Peyer's patch (tissue), 4 donors: ENCODE measurements at regions not wholly inside any gene's neighbourhood (a gene's known extent, or its start where the extent isn't known, plus 50 kb on each side); places are given as distances from the start of the nearest gene placed in this dataset.

Experiments
- DNase-seq, 3 donors: peaks; one replicate each; pipeline ENCODE4 v3.0.0-alpha.2; 2017 to 2019
- H3K27ac ChIP-seq, 4 donors: fragments of 200-600 bp; sonication (generic); one replicate each; pipeline ENCODE4 v1.5.1; 2016 to 2019
- H3K27me3 ChIP-seq, 2 donors: fragments of 200-600 bp; sonication (generic); one replicate each; pipeline ENCODE4 v1.5.1; 2019
- H3K36me3 ChIP-seq, 3 donors: fragments of 200-600 bp; sonication (generic); one replicate each; pipeline ENCODE4 v1.5.1; 2016 to 2019
- H3K4me1 ChIP-seq, 4 donors: fragments of 200-600 bp; sonication (generic); one replicate each; pipeline ENCODE4 v1.5.1; 2016 to 2019
- H3K4me3 ChIP-seq, 4 donors: fragments of 200-600 bp; sonication (generic); 1 replicate in 3 of 4; 2 replicates in 1 of 4; pipeline ENCODE4 v1.5.1; 2016 to 2019; ENCODE audit warnings: mild to moderate bottlenecking in 1 of 4
- H3K9me3 ChIP-seq, 4 donors: fragments of 200-600 bp; sonication (generic); one replicate each; pipeline ENCODE4 v1.5.1; 2016 to 2019; ENCODE audit warnings: mild to moderate bottlenecking in 1 of 4
- CTCF ChIP-seq, 6 experiments: fragments of 450-650 bp in 4 of 6; fragments of 200-600 bp in 2 of 6; sonication (generic) in 1 of 6; IDR thresholded peaks; one replicate each; pipeline ENCODE4 v1.5.1; 2017 to 2019; ENCODE audit warnings: antibody characterized with exemption in 6 of 6, mild to moderate bottlenecking in 3 of 6, moderate library complexity in 1 of 6
- POLR2A ChIP-seq, 2 donors: fragments of 450-650 bp; IDR thresholded peaks; one replicate each; pipeline ENCODE4 v1.5.1; 2017; ENCODE audit warnings: antibody characterized with exemption in 2 of 2, mild to moderate bottlenecking in 2 of 2, moderate library complexity in 2 of 2

GRCh38 chr17:12591021-12591735, 74.5 kb upstream of the MYOCD start:
- H3K9me3 ChIP-seq, result no peaks in the 10 kb centered on the region
- TF ChIP-seq POLR2A (IDR thresholded peaks at IDR 0.05) (no peak), CTCF (IDR thresholded peaks at IDR 0.05) (no peak)
- H3K36me3 ChIP-seq, result no peaks in the 10 kb centered on the region
- no peak for DNase-seq
- no peak overlapping the region for H3K4me3 ChIP-seq
- no peaks in the 10 kb centered on the region for H3K27me3 ChIP-seq
- H3K4me1 ChIP-seq, result no peaks in the 10 kb centered on the region
- no peak overlapping the region for H3K27ac ChIP-seq

GRCh38 chr17:12592941-12593340, 72.7 kb upstream of the MYOCD start:
- no peak for DNase-seq
- Histone ChIP-seq H3K9me3 (no peaks in the 10 kb centered on the region), H3K4me1 (no peaks in the 10 kb centered on the region), H3K27me3 (no peaks in the 10 kb centered on the region), H3K27ac (no peak overlapping the region), H3K36me3 (no peaks in the 10 kb centered on the region), H3K4me3 (no peak overlapping the region)
- TF ChIP-seq CTCF (IDR thresholded peaks at IDR 0.05) (no peak), POLR2A (IDR thresholded peaks at IDR 0.05) (no peak)

- no peak for DNase-seq
- no peaks in the 10 kb centered on the region for H3K36me3 ChIP-seq
- TF ChIP-seq CTCF (IDR thresholded peaks at IDR 0.05) (no peak), POLR2A (IDR thresholded peaks at IDR 0.05) (no peak)
Measured at GRCh38 chr17:12596961-12597360, 68.7 kb upstream of the MYOCD start.

GRCh38 chr17:12597895-12598294, 67.8 kb upstream of the MYOCD start:
- DNase-seq, result no peak
- TF ChIP-seq CTCF (IDR thresholded peaks at IDR 0.05) (no peak), POLR2A (IDR thresholded peaks at IDR 0.05) (no peak)
- H3K27me3 ChIP-seq, result no peaks in the 10 kb centered on the region
- H3K36me3 ChIP-seq, result no peaks in the 10 kb centered on the region
- H3K4me1 ChIP-seq, result no peaks in the 10 kb centered on the region
- H3K9me3 ChIP-seq, result no peaks in the 10 kb centered on the region
- H3K4me3 ChIP-seq, result no peak overlapping the region
- H3K27ac ChIP-seq, result no peak overlapping the region

More at GRCh38 chr17:12596961-12597360, 68.7 kb upstream of the MYOCD start:
- H3K27me3 ChIP-seq, result no peaks in the 10 kb centered on the region
- H3K4me3 ChIP-seq, result no peak overlapping the region
- no peak overlapping the region for H3K27ac ChIP-seq
- no peaks in the 10 kb centered on the region for H3K4me1 ChIP-seq
- no peaks in the 10 kb centered on the region for H3K9me3 ChIP-seq

GRCh38 chr17:12599186-12599920, 66.3 kb upstream of the MYOCD start:
- no peak overlapping the region for H3K27ac ChIP-seq
- no peaks in the 10 kb centered on the region for H3K9me3 ChIP-seq
- TF ChIP-seq POLR2A (IDR thresholded peaks at IDR 0.05) (no peak), CTCF (IDR thresholded peaks at IDR 0.05) (no peak)
- H3K4me3 ChIP-seq, result no peak overlapping the region
- H3K36me3 ChIP-seq, result no peaks in the 10 kb centered on the region
- no peaks in the 10 kb centered on the region for H3K4me1 ChIP-seq
- DNase-seq, result no peak
- H3K27me3 ChIP-seq, result no peaks in the 10 kb centered on the region
